ENCODE measurements at regions not wholly inside any gene's neighbourhood (a gene's known extent, or its start where the extent isn't known, plus 50 kb on each side); places are given as distances from the start of the nearest gene placed in this dataset.

DNA sequence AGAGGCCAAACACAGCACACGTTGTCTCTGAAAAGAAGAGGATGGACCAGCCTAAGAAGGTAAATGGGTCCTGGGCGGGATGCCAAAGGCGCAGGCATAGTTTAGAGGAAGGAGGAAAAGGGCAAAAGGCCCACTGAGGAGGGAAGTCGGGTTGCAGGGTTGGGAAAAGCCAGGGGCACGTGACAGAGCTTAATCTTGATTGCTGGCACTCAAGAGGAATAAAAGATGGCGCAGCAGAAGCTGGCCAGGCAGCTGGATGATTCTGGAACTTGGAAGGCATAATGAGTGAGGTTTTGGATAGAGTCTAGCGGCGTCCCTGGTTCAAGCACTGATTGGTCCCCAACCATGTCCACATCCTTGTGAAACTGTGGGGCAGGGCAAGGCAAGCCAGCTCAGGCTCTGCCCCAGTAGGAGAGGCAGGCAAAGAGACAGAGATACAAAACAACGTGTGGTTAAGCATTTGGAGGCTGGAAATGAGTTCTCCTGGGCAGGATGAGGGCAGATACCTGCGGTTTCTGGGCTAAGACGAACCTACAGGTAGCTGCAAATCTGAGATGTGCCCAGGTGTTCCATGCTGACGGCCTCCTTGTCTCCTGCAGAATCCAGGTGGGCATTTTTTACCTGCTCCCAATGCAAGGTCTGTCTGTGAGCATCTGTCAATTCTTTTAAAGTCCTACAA lies 52.7 kb upstream of the CIBAR2 start:
- peaks cover 2% of the 10 kb centered on the region for H3K27me3 Mint-ChIP-seq (ENCODE audit: low read depth, unreplicated experiment)
- FAIRE-seq (no peak), DNase-seq (ENCODE audit: low read depth) (no peak)
- Histone ChIP-seq H2AFZ (ENCODE audit: low read depth, low read length) (no peak overlapping the region), H3K36me3 (ENCODE audit: insufficient read depth, low read length) (no peaks in the 10 kb centered on the region), H4K20me1 (ENCODE audit: insufficient read depth, low read length) (no peaks in the 10 kb centered on the region), H3K4me1 (ENCODE audit: insufficient read depth, low read length) (peaks cover 34% of the 10 kb centered on the region), H3K27me3 (ENCODE audit: insufficient read depth, low read length) (peaks cover 3% of the 10 kb centered on the region), H3K9me3 (ENCODE audit: insufficient read depth, low read depth, low read length) (no peaks in the 10 kb centered on the region), H3K4me2 (ENCODE audit: low read length) (no peak overlapping the region), H3K9ac (ENCODE audit: low read length) (no peak overlapping the region), H3K4me3 (ENCODE audit: insufficient read depth, low read depth, low read length) (no peak overlapping the region), H3K27ac (ENCODE audit: low read depth, low read length) (no peak overlapping the region), H3K79me2 (ENCODE audit: insufficient read depth, low read length) (no peaks in the 10 kb centered on the region)
- H3K4me1 Mint-ChIP-seq (ENCODE audit: low read depth, unreplicated experiment) = peaks cover 31% of the 10 kb centered on the region
- H3K9me3 Mint-ChIP-seq (ENCODE audit: unreplicated experiment) = no peaks in the 10 kb centered on the region
- no peak overlapping the region for H3K27ac Mint-ChIP-seq (ENCODE audit: unreplicated experiment)
- H3K36me3 Mint-ChIP-seq (ENCODE audit: low read depth, unreplicated experiment) = no peaks in the 10 kb centered on the region
- no peak overlapping the region for H3K4me3 Mint-ChIP-seq (ENCODE audit: unreplicated experiment)
- TF ChIP-seq, protein P1, sequence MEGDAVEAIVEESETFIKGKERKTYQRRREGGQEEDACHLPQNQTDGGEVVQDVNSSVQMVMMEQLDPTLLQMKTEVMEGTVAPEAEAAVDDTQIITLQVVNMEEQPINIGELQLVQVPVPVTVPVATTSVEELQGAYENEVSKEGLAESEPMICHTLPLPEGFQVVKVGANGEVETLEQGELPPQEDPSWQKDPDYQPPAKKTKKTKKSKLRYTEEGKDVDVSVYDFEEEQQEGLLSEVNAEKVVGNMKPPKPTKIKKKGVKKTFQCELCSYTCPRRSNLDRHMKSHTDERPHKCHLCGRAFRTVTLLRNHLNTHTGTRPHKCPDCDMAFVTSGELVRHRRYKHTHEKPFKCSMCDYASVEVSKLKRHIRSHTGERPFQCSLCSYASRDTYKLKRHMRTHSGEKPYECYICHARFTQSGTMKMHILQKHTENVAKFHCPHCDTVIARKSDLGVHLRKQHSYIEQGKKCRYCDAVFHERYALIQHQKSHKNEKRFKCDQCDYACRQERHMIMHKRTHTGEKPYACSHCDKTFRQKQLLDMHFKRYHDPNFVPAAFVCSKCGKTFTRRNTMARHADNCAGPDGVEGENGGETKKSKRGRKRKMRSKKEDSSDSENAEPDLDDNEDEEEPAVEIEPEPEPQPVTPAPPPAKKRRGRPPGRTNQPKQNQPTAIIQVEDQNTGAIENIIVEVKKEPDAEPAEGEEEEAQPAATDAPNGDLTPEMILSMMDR (IDR thresholded peaks at IDR 0.05; ENCODE audit: insufficient read depth, low read depth, low read length) = no peak
- no peak for TF ChIP-seq EZH2 (IDR thresholded peaks at IDR 0.05; ENCODE audit: insufficient read depth, low read length)

GRCh38 chr16:85165781-85166180 lies 53.5 kb upstream of the CIBAR2 start:
- Histone ChIP-seq H3K79me2 (ENCODE audit: insufficient read depth, low read length) (peaks cover 7% of the 10 kb centered on the region), H3K9me3 (ENCODE audit: insufficient read depth, low read depth, low read length) (no peaks in the 10 kb centered on the region), H3K4me2 (ENCODE audit: low read length) (no peak overlapping the region), H3K9ac (ENCODE audit: low read length) (no peak overlapping the region), H3K4me1 (ENCODE audit: insufficient read depth, low read length) (peaks cover 28% of the 10 kb centered on the region), H3K4me3 (ENCODE audit: insufficient read depth, low read depth, low read length) (no peak overlapping the region), H3K27ac (ENCODE audit: low read depth, low read length) (no peak overlapping the region), H3K36me3 (ENCODE audit: insufficient read depth, low read length) (no peaks in the 10 kb centered on the region), H2AFZ (ENCODE audit: low read depth, low read length) (no peak overlapping the region), H3K27me3 (ENCODE audit: insufficient read depth, low read length) (peaks cover 3% of the 10 kb centered on the region), H4K20me1 (ENCODE audit: insufficient read depth, low read length) (peaks cover 3% of the 10 kb centered on the region)
- TF ChIP-seq EZH2 (IDR thresholded peaks at IDR 0.05; ENCODE audit: insufficient read depth, low read length) = no peak
- TF ChIP-seq, protein P1 (IDR thresholded peaks at IDR 0.05; ENCODE audit: insufficient read depth, low read depth, low read length) = no peak
- H3K27me3 Mint-ChIP-seq (ENCODE audit: low read depth, unreplicated experiment) = peaks cover 2% of the 10 kb centered on the region
- H3K4me1 Mint-ChIP-seq (ENCODE audit: low read depth, unreplicated experiment) = peaks cover 24% of the 10 kb centered on the region
- H3K4me3 Mint-ChIP-seq (ENCODE audit: unreplicated experiment) = no peak overlapping the region
- H3K27ac Mint-ChIP-seq (ENCODE audit: unreplicated experiment) = no peak overlapping the region
- FAIRE-seq (no peak), DNase-seq (ENCODE audit: low read depth) (no peak)
- H3K9me3 Mint-ChIP-seq (ENCODE audit: unreplicated experiment) = no peaks in the 10 kb centered on the region
- no peaks in the 10 kb centered on the region for H3K36me3 Mint-ChIP-seq (ENCODE audit: low read depth, unreplicated experiment)

DNA sequence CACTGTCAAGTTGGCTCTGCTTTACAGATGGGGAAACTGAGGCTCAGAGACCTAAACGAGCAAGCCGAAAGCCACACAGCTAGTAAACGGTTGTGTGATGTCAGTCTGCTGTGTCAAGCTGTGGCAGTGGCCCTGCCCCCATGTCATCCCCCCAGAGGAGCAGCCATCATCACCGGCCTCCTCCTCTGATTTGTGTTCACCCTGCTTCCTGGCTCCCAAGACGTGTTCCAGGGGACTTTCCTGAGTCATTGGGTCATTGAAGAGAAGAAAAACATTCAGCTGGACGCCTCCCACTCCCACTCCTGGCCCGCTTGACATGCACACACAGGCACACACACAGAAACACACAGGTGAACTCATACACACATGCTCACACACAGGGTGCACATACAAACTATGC lies 54.0 kb upstream of the CIBAR2 start:
- Histone ChIP-seq H3K27ac (ENCODE audit: low read depth, low read length) (no peak overlapping the region), H3K9me3 (ENCODE audit: insufficient read depth, low read depth, low read length) (no peaks in the 10 kb centered on the region), H3K4me3 (ENCODE audit: insufficient read depth, low read depth, low read length) (no peak overlapping the region), H3K27me3 (ENCODE audit: insufficient read depth, low read length) (peaks cover 3% of the 10 kb centered on the region), H3K9ac (ENCODE audit: low read length) (no peak overlapping the region), H3K36me3 (ENCODE audit: insufficient read depth, low read length) (no peaks in the 10 kb centered on the region), H3K4me1 (ENCODE audit: insufficient read depth, low read length) (peaks cover 27% of the 10 kb centered on the region), H3K79me2 (ENCODE audit: insufficient read depth, low read length) (peaks cover 12% of the 10 kb centered on the region), H2AFZ (ENCODE audit: low read depth, low read length) (no peak overlapping the region), H4K20me1 (ENCODE audit: insufficient read depth, low read length) (peaks cover 7% of the 10 kb centered on the region), H3K4me2 (ENCODE audit: low read length) (no peak overlapping the region)
- no peaks in the 10 kb centered on the region for H3K9me3 Mint-ChIP-seq (ENCODE audit: unreplicated experiment)
- DNase-seq (ENCODE audit: low read depth) (no peak), FAIRE-seq (no peak)
- TF ChIP-seq EZH2 (IDR thresholded peaks at IDR 0.05; ENCODE audit: insufficient read depth, low read length) = no peak
- TF ChIP-seq, protein P1 (IDR thresholded peaks at IDR 0.05; ENCODE audit: insufficient read depth, low read depth, low read length) = no peak
- H3K4me3 Mint-ChIP-seq (ENCODE audit: unreplicated experiment) = no peak overlapping the region
- peaks cover 2% of the 10 kb centered on the region for H3K27me3 Mint-ChIP-seq (ENCODE audit: low read depth, unreplicated experiment)
- peaks cover 25% of the 10 kb centered on the region for H3K4me1 Mint-ChIP-seq (ENCODE audit: low read depth, unreplicated experiment)
- no peaks in the 10 kb centered on the region for H3K36me3 Mint-ChIP-seq (ENCODE audit: low read depth, unreplicated experiment)
- H3K27ac Mint-ChIP-seq (ENCODE audit: unreplicated experiment) = no peak overlapping the region
